IMR-90 (cell line): ENCODE measurements at regions not wholly inside any gene's neighbourhood (a gene's known extent, or its start where the extent isn't known, plus 50 kb on each side); places are given as distances from the start of the nearest gene placed in this dataset.

Experiments
- ATAC-seq: fragments of 200-7000 bp; cut with Tn5 transposase; 2 replicates; pipeline ENCODE4 v1.9.1; 2020; ENCODE audit warnings: low read depth, mild to moderate bottlenecking, moderate library complexity
- BruUV-seq: library from RNA; stranded (reverse); fragments of 400-500 nt; replicated peaks from 2 replicates; lab custom pipeline; 2021; lab: Mats Ljungman, UMichigan
- CTCF ChIA-PET: fragments of 300-600 bp; formaldehyde crosslinking; extraction: SDS; loops from one replicate; lab custom pipeline; 2021; ENCODE audit warnings: antibody characterized with exemption; lab: Yijun Ruan, JAX
- POLR2A ChIA-PET: fragments of 300-600 bp; sonication (Branson Sonifier 250); formaldehyde crosslinking; loops from one replicate; lab custom pipeline; 2022; ENCODE audit warnings: antibody characterized with exemption; ENCODE audit not compliant: unreplicated experiment; lab: Charles Lee
- DNase-seq: peaks from one replicate; pipeline ENCODE4 v3.0.0; 2013
- H2AFZ ChIP-seq: replicated peaks from 2 replicates; pipeline ENCODE3; 2013; ENCODE audit warnings: low read length, mild to moderate bottlenecking; ENCODE audit not compliant: poor library complexity
- H2AK5ac ChIP-seq: 2 replicates; pipeline ENCODE4 v1.6.1; 2013; ENCODE audit warnings: low read depth, low read length, inconsistent platforms
- H2AK9ac ChIP-seq: replicated peaks from 2 replicates; pipeline ENCODE3; 2013; ENCODE audit warnings: mild to moderate bottlenecking, low read depth, low read length, moderate library complexity; ENCODE audit not compliant: poor library complexity
- H2BK120ac ChIP-seq: 2 replicates; pipeline ENCODE4 v1.6.1; 2013; ENCODE audit warnings: low read depth, low read length, inconsistent platforms
- H2BK15ac ChIP-seq: 3 replicates; pipeline ENCODE4 v1.6.1; 2013; ENCODE audit warnings: low read depth, low read length, inconsistent platforms
- H2BK20ac ChIP-seq: 2 replicates; pipeline ENCODE4 v1.6.1; 2013; ENCODE audit warnings: low read depth, mild to moderate bottlenecking, inconsistent platforms, low read length, moderate library complexity
- H2BK5ac ChIP-seq: 2 replicates; pipeline ENCODE4 v1.6.1; 2013; ENCODE audit warnings: mild to moderate bottlenecking, low read depth, low read length, inconsistent platforms; ENCODE audit not compliant: poor library complexity, severe bottlenecking
- H3K14ac ChIP-seq: replicated peaks from 2 replicates; pipeline ENCODE4 v1.6.1; 2013; ENCODE audit warnings: low read depth, low read length, inconsistent platforms
- H3K18ac ChIP-seq: 2 replicates; pipeline ENCODE4 v1.6.1; 2013; ENCODE audit warnings: low read depth, low read length, control low read depth
- H3K23ac ChIP-seq: 2 replicates; pipeline ENCODE4 v1.6.1; 2013; ENCODE audit warnings: low read depth, low read length, inconsistent platforms
- H3K27ac ChIP-seq: 2 replicates; pipeline ENCODE4 v1.5.1; 2013; ENCODE audit warnings: mild to moderate bottlenecking, control low read depth, low read length; ENCODE audit not compliant: insufficient read depth
- H3K27me3 ChIP-seq: 2 replicates; pipeline ENCODE4 v1.6.1; 2013; ENCODE audit warnings: low read length; ENCODE audit not compliant: control insufficient read depth, insufficient read depth
- H3K36me3 ChIP-seq: 2 replicates; pipeline ENCODE4 v1.6.1; 2013; ENCODE audit warnings: low read length, mixed read lengths; ENCODE audit not compliant: control insufficient read depth, insufficient read depth
- H3K4ac ChIP-seq: 2 replicates; pipeline ENCODE4 v1.6.1; 2013; ENCODE audit warnings: low read depth, low read length, inconsistent platforms
- H3K4me1 ChIP-seq: 2 replicates; pipeline ENCODE4 v1.6.1; 2013; ENCODE audit warnings: low read length, mixed read lengths; ENCODE audit not compliant: control insufficient read depth, insufficient read depth
- H3K4me2 ChIP-seq: 2 replicates; pipeline ENCODE4 v1.6.1; 2013; ENCODE audit warnings: low read depth, mild to moderate bottlenecking, control low read depth, low read length, moderate library complexity
- H3K4me3 ChIP-seq: 2 replicates; pipeline ENCODE4 v1.5.1; 2013; ENCODE audit warnings: low read depth, mild to moderate bottlenecking, control low read depth, low read length, moderate library complexity; ENCODE audit not compliant: insufficient read depth
- H3K56ac ChIP-seq: 2 replicates; pipeline ENCODE4 v1.6.1; 2013; ENCODE audit warnings: low read length, inconsistent platforms; ENCODE audit not compliant: insufficient read depth; ENCODE audit errors: extremely low read depth
- H3K79me1 ChIP-seq, 2 experiments: 2 replicates each; pipeline ENCODE4 v1.6.1; 2013; ENCODE audit warnings: low read length in 2 of 2, inconsistent platforms in 1 of 2, low read depth in 1 of 2
- H3K9ac ChIP-seq: 2 replicates; pipeline ENCODE4 v1.6.1; 2013; ENCODE audit warnings: low read depth, low read length, control low read depth
- H3K9me1 ChIP-seq: 2 replicates; pipeline ENCODE4 v1.6.1; 2013; ENCODE audit warnings: low read length, inconsistent platforms; ENCODE audit not compliant: insufficient read depth
- H3K9me3 ChIP-seq: 2 replicates; pipeline ENCODE4 v1.6.1; 2013; ENCODE audit warnings: low read length; ENCODE audit not compliant: control insufficient read depth, insufficient read depth
- H4K20me1 ChIP-seq: 2 replicates; pipeline ENCODE4 v1.6.1; 2013; ENCODE audit warnings: low read length, inconsistent platforms; ENCODE audit not compliant: insufficient read depth
- H4K5ac ChIP-seq: 2 replicates; pipeline ENCODE4 v1.6.1; 2013; ENCODE audit warnings: mild to moderate bottlenecking, low read depth, low read length, control low read depth
- H4K8ac ChIP-seq, 2 experiments: 2 replicates each; pipeline ENCODE4 v1.6.1; 2013; ENCODE audit warnings: low read depth in 2 of 2, low read length in 2 of 2, control low read depth in 1 of 2, inconsistent platforms in 1 of 2
- H4K91ac ChIP-seq: 2 replicates; pipeline ENCODE4 v1.6.1; 2013; ENCODE audit warnings: low read depth, low read length, inconsistent platforms; ENCODE audit not compliant: insufficient read depth
- ELK1 ChIP-seq: fragments of 150-350 bp; IDR thresholded peaks from 2 replicates; pipeline ENCODE4 v1.6.1; 2016; ENCODE audit warnings: low read depth, mild to moderate bottlenecking, low read length, moderate library complexity, borderline replicate concordance
- WGBS, 2 experiments: methylation state at CpG; one replicate each; pipeline versions ENCODE4 v1.1.5 to v1.1.7; 2013; ENCODE audit warnings: missing lambda C conversion rate in 2 of 2; ENCODE audit not compliant: insufficient read length in 1 of 2; ENCODE audit errors: extremely low coverage in 2 of 2; 5-methylcytosine and 5-hydroxymethylcytosine counted together
- dilution Hi-C: fragments of 300-500 bp; cut with HindIII; formaldehyde crosslinking; loops from one replicate; pipeline ENCODE4 v1.14.3; 2018; ENCODE audit warnings: low sequenced_read_pairs; ENCODE audit not compliant: unreplicated experiment
- in situ Hi-C: fragments of 300-500 bp; cut with MboI; formaldehyde crosslinking; loops from 3 replicates; pipeline ENCODE4 v1.14.3; 2019; ENCODE audit warnings: low sequenced_read_pairs, inconsistent platforms, mixed read lengths
- intact Hi-C: fragments of 100-400 bp; cut with micrococcal nuclease; formaldehyde crosslinking; loops from 2 replicates; pipeline ENCODE4 v1.10.0; 2022

GRCh38 chr2:5908071-5908470, 215.9 kb downstream of the SOX11 start:
- no peak for ATAC-seq
- H3K4me1 ChIP-seq = no peaks in the 10 kb centered on the region
- no peak overlapping the region for H3K4ac ChIP-seq
- H3K9me3 ChIP-seq = no peaks in the 10 kb centered on the region; the same call in 1 of the 2 replicates
- intact Hi-C loops (no loop called here), in situ Hi-C loops (loop anchor here (25.0 kb wide), 1 partner anchor 1946 kb away; no protein-coding TSS in a partner anchor), dilution Hi-C loops (no loop called here)
- ChIA-PET POLR2A (no interaction called here), CTCF (no interaction called here)
- H3K9me1 ChIP-seq = no peaks in the 10 kb centered on the region
- H4K8ac ChIP-seq = no peak overlapping the region
- H3K27ac ChIP-seq = no peak overlapping the region
- H2AK9ac ChIP-seq = no peak overlapping the region
- no peak overlapping the region for H2AFZ ChIP-seq
- no peak overlapping the region for H2BK120ac ChIP-seq
- H4K20me1 ChIP-seq = no peaks in the 10 kb centered on the region
- no peak overlapping the region for H3K14ac ChIP-seq
- no peak overlapping the region for H3K56ac ChIP-seq
- H2AK5ac ChIP-seq = no peak overlapping the region
- no peaks in the 10 kb centered on the region for H3K79me1 ChIP-seq
- DNase-seq = peak; percentile 7
- TF ChIP-seq ELK1 = no peak
- H3K4me3 ChIP-seq = no peak overlapping the region
- peaks cover 2% of the 10 kb centered on the region; the same call in 1 of the 2 replicates for H3K27me3 ChIP-seq
- BruUV-seq = no TSS peak
- no peak overlapping the region for H2BK5ac ChIP-seq
- no peaks in the 10 kb centered on the region for H3K36me3 ChIP-seq
- no CpG with 5 or more reads among the region's 2 CpGs for WGBS, 2 experiments
- no peak overlapping the region for H3K23ac ChIP-seq
- no peak overlapping the region for H2BK15ac ChIP-seq
- no peak overlapping the region for H3K18ac ChIP-seq
- H4K91ac ChIP-seq = no peak overlapping the region
- H3K9ac ChIP-seq = no peak overlapping the region
- H2BK20ac ChIP-seq = no peak overlapping the region
- H3K4me2 ChIP-seq = no peak overlapping the region
- H4K5ac ChIP-seq = no peak overlapping the region
